Daoy (cell line): ENCODE measurements at regions not wholly inside any gene's neighbourhood (a gene's known extent, or its start where the extent isn't known, plus 50 kb on each side); places are given as distances from the start of the nearest gene placed in this dataset.
"Not testable (repeated sequence)": the region's sequence is repeated elsewhere in the genome, so short reads cannot be mapped to it uniquely, and the experiment has no call there.

Source experiments
- DNase-seq: peaks from one replicate; pipeline ENCODE4 v3.0.0-alpha.2; 2015; ENCODE audit warnings: low read depth

- DNase-seq = no peak
Measured at GRCh38 chr6:90676516-90677300, 89.8 kb upstream of the MAP3K7 start.

- not testable (repeated sequence) for DNase-seq
Measured at GRCh38 chr6:90675107-90675506, 88.2 kb upstream of the MAP3K7 start.

DNA sequence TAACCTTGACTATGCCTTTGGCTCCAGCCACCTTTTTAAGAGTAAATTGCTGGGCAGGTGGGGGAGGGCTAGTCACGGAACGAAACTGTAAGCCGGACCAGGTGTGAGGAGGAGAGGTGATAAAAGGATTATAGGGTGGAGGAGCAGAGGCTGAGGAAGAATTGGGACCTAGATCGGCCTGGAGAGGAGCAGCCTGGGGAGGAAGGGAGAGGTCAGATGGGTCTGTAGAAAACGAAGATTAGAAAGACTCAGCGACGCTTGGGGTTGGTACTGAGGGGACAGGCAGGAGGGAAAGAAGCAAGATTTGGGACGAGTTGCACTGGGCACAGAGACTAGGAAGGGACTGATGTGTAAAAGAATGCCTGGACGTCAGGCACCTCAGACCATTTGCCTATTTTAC lies 87.2 kb upstream of the MAP3K7 start:
- DNase-seq = not testable (repeated sequence)

GRCh38 chr6:90669846-90670245 lies 83.0 kb upstream of the MAP3K7 start:
- DNase-seq = no peak

DNA sequence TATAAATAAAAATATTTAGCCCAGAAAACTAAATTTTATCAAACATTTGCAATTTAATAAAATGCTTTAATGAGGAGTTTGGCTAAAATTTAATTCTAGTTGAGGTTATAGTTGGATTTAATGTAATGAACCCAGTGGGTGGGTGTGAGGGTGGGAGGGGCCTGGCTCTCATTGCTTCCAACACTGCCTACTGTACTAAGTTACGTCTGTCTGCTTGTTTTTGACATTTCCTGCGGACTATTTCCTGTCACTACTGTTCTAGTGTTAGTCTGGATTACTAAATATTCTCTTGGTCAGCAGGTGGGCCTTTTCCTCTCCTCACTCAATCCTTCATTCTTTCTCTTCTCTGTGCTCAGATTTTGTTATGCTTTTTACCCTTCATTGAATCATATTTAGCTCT lies 82.5 kb upstream of the MAP3K7 start:
- no peak for DNase-seq

GRCh38 chr6:90668141-90668540 lies 81.3 kb upstream of the MAP3K7 start:
- DNase-seq = no peak

DNA sequence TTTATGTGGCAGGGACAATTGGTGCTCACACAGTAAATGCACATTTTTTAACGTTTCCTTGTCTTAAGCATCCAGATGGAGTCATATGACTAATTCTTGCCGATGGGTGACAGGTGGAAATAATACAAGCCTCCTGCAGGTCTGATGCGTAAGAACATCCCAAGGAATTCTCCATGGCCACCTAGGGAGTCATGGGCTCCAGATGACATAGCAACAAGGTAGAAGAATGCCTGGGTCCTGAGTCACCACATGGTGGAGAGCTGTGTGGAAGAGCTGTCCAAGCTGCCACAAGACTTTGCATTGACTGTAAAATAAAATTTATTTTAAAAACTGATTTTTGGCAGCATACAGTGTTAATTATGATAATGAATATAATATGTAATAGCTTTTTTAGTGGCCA lies 77.0 kb upstream of the MAP3K7 start:
- DNase-seq = no peak

DNA sequence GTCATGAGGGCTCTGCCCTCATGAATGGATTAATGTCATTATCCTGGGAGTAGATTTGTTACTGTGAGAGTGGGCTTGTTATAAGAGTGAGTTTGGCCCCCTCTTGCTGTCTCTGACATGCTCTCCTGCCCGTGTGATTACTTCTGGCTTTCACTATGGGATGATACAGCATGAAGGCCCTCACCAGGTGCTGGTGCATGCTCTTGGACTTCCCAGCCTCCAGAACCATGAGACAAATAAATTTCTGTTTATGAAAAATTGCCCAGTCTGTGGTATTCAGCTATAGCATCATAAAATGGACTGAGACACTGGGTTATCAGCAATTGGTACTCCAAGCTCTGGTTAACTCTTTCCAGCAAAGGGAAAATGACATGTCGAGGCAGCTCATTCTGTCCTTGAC lies 76.2 kb upstream of the MAP3K7 start:
- DNase-seq = no peak

GRCh38 chr6:90660931-90661330 lies 74.1 kb upstream of the MAP3K7 start:
- no peak for DNase-seq

DNA sequence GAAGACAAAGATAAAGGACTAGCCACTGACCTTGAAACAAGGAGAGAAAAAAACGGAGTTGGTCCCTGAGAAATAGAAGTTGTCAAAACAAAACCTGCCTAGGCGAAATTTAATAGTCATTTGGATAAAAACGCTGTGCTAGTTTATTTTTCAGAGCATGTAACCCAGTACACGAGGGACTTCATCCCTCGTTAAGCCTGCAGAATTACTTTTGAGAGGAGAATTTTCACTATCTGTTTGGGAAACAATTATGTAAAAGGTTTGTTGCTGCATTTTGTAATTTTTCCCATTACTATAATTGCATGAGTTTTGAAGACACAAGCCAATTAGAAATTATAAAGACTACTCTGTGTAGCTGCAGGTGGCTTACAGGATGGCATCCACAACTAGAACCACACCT lies 71.6 kb upstream of the MAP3K7 start:
- DNase-seq = no peak

DNA sequence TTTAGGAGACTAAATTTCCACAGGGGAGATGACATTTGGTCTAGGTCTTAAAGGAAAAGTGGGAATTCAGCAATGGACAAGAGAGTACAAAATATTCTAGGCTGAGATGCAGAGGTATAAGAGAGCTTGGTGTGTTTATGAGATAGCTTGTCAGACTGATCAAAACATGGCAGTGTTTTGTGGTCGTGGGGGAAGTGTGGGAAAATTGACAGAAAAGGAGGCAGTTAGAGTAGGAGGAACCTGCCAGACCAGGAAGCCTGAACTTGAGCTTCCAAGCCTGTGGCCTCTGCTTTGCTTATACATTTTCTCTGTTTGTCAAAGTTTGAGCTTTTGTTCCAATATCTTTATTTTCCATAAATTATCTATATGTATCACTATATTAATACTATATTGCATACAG lies 69.5 kb upstream of the MAP3K7 start:
- no peak for DNase-seq

DNA sequence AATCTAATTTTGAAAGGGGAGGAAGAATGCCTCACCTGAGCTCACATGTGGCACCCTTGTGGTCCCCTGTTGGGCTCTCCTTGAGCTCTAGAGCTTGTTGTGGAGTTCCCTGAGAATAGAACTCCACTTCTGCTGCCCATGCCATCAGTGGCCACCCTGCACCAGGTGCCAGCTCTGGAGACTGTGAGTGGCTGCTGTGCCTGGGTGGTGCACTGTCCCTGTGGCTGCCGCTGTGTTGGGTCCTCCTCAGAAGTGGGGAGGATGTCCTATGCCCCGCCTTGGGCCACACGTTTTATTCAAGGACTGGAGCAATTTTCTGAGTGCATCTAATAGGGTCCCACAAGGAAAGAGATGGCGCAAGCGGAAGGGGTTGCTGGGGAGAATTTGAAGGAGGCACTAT lies 67.9 kb upstream of the MAP3K7 start:
- no peak for DNase-seq

GRCh38 chr6:90654166-90654565 lies 67.3 kb upstream of the MAP3K7 start:
- DNase-seq = no peak

DNA sequence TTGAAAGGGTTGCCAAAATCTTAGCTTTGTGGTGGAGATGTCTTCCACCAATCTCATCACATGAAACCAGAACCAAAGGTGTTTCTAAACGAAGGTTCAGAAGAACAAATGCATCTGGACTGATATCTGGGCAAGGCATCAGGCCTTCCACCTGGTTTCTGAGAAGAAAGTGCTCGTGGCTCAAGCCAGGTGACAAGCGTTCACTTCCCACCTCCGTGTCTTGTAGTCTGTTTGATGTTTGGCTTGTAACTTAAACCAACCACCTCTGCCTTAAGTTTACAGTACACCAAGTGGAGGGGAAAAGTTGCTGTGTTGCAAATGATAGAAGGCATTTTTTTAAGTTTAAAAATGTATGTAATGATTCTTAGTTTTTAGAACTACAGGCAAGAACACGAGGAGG lies 66.9 kb upstream of the MAP3K7 start:
- no peak for DNase-seq

DNA sequence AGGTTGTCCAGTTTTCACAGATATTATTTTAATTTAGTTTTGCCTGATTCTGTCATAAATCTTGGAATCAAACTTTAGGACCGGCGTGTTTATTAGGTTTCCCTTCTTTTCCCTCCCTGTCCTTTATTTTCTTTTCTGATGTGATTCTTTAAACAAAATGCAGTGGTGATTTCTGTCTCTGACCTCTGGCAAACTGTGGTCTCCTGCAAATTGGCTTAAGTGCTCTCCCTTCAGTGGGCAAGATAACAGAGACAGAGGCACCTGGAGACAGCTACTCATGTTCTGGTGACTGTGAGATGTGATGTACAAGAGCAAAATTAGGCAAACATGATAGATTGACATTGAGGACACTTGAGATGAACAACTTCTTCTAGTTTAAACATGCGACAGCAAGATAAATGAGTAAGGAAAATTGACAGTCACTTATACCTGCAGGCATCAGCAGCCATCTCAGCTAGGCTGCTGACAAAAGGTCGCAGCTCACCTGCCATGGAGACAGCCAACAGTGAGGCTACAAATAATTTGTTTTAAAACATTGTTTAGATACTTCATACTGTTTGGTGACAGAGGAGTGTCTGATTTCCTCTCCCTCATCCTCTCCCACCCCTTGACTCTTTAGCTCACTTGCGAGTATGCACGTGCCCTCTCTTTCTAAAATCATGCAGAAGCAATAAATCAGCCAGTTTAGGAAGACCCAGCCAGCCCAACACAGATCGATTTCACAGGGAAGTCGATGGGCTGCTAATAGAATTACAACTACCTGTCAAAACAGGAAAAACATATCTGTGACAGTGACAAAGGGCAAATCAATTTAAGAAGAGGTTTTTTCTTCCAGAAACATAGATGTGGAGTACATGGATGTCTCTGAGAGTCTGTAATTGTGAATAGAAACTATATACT lies 63.4 kb upstream of the MAP3K7 start:
- DNase-seq = no peak

GRCh38 chr6:90648873-90649272 lies 62.0 kb upstream of the MAP3K7 start:
- no peak for DNase-seq

DNA sequence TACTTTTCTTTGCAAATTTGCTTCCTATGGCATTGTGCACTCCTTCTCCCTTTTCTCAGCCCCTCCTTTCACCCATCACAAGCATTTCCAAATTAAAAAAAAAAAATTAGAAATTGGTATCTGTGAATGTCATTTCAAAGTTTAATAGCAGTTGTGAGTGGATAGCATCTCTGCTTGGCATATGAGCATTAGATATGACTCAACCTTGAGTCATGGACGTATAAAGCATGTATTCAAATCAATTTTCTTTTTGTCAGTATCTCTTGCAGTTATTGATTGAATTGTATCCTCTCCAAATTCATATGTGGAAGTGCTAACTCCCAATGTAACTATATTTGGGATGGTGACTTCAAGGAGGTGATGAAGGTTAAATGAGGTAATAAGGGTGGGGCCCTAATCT lies 60.1 kb upstream of the MAP3K7 start:
- DNase-seq = no peak

- DNase-seq = no peak
Measured at GRCh38 chr6:90645634-90646033, 58.8 kb upstream of the MAP3K7 start.

DNA sequence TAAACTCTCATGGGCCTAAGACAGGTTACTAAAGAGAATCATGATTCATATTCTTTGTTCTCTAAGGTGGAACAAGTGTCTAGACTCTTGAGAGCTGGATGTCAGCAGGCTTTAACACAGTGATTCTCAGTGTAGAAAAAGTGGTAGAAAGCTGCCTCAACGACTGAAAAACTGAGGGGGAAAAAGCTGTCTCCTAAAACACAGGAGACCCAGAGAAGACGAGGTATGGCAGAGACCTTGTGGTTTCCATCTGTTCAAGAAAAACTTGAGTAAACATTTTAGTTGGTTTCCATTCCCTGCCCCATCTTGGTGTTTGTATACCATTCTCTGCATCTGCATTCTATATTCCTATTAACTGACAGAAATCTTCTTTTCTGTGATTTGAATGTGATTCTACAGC lies 57.6 kb upstream of the MAP3K7 start:
- no peak for DNase-seq

- no peak for DNase-seq
Measured at GRCh38 chr6:90643381-90643780, 56.5 kb upstream of the MAP3K7 start.

DNA sequence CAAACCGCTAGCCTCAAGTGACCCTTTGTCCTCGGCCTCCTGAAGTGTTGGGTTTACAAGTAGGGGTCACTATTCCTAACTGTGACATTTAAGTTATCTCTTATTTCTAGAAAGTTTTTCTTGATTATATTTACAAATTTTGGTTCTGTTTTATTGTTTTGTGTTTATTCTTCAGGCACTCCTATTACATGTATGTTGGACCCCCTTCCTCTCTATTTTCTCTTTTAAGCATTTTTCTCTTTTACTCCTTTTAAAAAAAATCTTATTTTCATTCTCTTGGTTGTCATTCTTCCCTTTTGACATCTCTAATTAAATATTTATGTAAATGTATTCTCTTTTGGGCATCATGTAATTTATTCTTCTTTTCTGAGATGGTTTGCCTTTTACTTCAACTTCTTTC lies 50.4 kb upstream of the MAP3K7 start:
- DNase-seq = no peak
